Hippocampal formation (tissue), 2 donors: ENCODE measurements at regions not wholly inside any gene's neighbourhood (a gene's known extent, or its start where the extent isn't known, plus 50 kb on each side); places are given as distances from the start of the nearest gene placed in this dataset.

Experiments used
- DNase-seq, 2 donors: peaks; one replicate each; lab custom pipeline; 2025; lab: John Stamatoyannopoulos, UW

GRCh38 chr17:68740555-68741447 is 139.6 kb upstream of the FAM20A start:
- no peak for DNase-seq

- DNase-seq, result no peak
Observed at GRCh38 chr17:68737761-68738443, 136.7 kb upstream of the FAM20A start.

GRCh38 chr17:68734931-68735330 is 133.8 kb upstream of the FAM20A start:
- no peak for DNase-seq

- no peak for DNase-seq
Observed at GRCh38 chr17:68734187-68734900, 133.2 kb upstream of the FAM20A start.

- no peak for DNase-seq
Observed at GRCh38 chr17:68733241-68734176, 132.3 kb upstream of the FAM20A start.

GRCh38 chr17:68732301-68732749 is 131.2 kb upstream of the FAM20A start:
- no peak for DNase-seq

GRCh38 chr17:68731465-68731864 is 130.3 kb upstream of the FAM20A start:
- no peak for DNase-seq

- DNase-seq, result peak in 1 of 2 donors; percentile 10
Observed at GRCh38 chr17:68719431-68719830, 118.3 kb upstream of the FAM20A start.

- no peak for DNase-seq
Observed at GRCh38 chr17:68718926-68719325, 117.8 kb upstream of the FAM20A start.

- no peak for DNase-seq
Observed at GRCh38 chr17:68718465-68718864, 117.3 kb upstream of the FAM20A start.

GRCh38 chr17:68714676-68715075 is 113.5 kb upstream of the FAM20A start:
- no peak for DNase-seq

GRCh38 chr17:68711858-68712257 is 110.7 kb upstream of the FAM20A start:
- DNase-seq, result no peak

GRCh38 chr17:68710976-68711375 is 109.8 kb upstream of the FAM20A start:
- DNase-seq, result no peak

GRCh38 chr17:68710035-68710780 is 109.0 kb upstream of the FAM20A start:
- no peak for DNase-seq

GRCh38 chr17:68709461-68709860 is 108.3 kb upstream of the FAM20A start:
- DNase-seq, result no peak

- no peak for DNase-seq
Observed at GRCh38 chr17:68707031-68707430, 105.9 kb upstream of the FAM20A start.

GRCh38 chr17:68706356-68706920 is 105.3 kb upstream of the FAM20A start:
- no peak for DNase-seq

GRCh38 chr17:68705714-68706076 is 104.5 kb upstream of the FAM20A start:
- DNase-seq, result no peak

GRCh38 chr17:68704871-68705713 is 103.9 kb upstream of the FAM20A start:
- no peak for DNase-seq
